HEK293T (cell line): ENCODE measurements at regions not wholly inside any gene's neighbourhood (a gene's known extent, or its start where the extent isn't known, plus 50 kb on each side); places are given as distances from the start of the nearest gene placed in this dataset.

Experiments used
- BHLHE40 ChIP-seq: fragments of 450-650 bp; IDR thresholded peaks from 2 replicates; pipeline ENCODE4 v1.6.1; 2016; ENCODE audit warnings: mild to moderate bottlenecking, moderate library complexity, borderline replicate concordance
- ELF4 ChIP-seq: fragments of 450-650 bp; IDR thresholded peaks from 2 replicates; pipeline ENCODE4 v1.6.1; 2017; ENCODE audit warnings: antibody characterized with exemption
- FOXK2 ChIP-seq: fragments of 450-650 bp; IDR thresholded peaks from 2 replicates; pipeline ENCODE4 v1.6.1; 2016; ENCODE audit warnings: mild to moderate bottlenecking
- FOXM1 ChIP-seq: fragments of 450-650 bp; IDR thresholded peaks from 2 replicates; pipeline ENCODE4 v1.6.1; 2017; ENCODE audit warnings: mild to moderate bottlenecking, borderline replicate concordance
- L3MBTL2 ChIP-seq: fragments of 450-650 bp; conservative IDR thresholded peaks from 2 replicates; pipeline ENCODE4 v1.6.1; 2016; ENCODE audit warnings: mild to moderate bottlenecking
- LEF1 ChIP-seq: fragments of 450-650 bp; IDR thresholded peaks from 2 replicates; pipeline ENCODE4 v1.6.1; 2017; ENCODE audit warnings: mild to moderate bottlenecking, borderline replicate concordance
- SP1 ChIP-seq: fragments of 450-650 bp; IDR thresholded peaks from 2 replicates; pipeline ENCODE4 v1.6.1; 2017
- SUZ12 ChIP-seq: fragments of 450-650 bp; IDR thresholded peaks from 2 replicates; pipeline ENCODE4 v1.6.1; 2016; ENCODE audit warnings: mild to moderate bottlenecking
- TARDBP ChIP-seq: fragments of 450-650 bp; IDR thresholded peaks from 2 replicates; pipeline ENCODE4 v1.6.1; 2016
- ZNF384 ChIP-seq: fragments of 450-650 bp; IDR thresholded peaks from 2 replicates; pipeline ENCODE4 v1.6.1; 2016

GRCh38 chr10:114735946-114736345, 77.9 kb upstream of the ABLIM1 start:
- no peak for TF ChIP-seq TARDBP
- TF ChIP-seq LEF1 = no peak
- TF ChIP-seq ZNF384 = no peak
- TF ChIP-seq ELF4 = no peak
- TF ChIP-seq SP1 = no peak
- no peak for TF ChIP-seq SUZ12
- TF ChIP-seq FOXM1 = no peak
- no peak for TF ChIP-seq BHLHE40
- no peak for TF ChIP-seq L3MBTL2
- no peak for TF ChIP-seq FOXK2
